T-helper 1 cell (primary cell): ENCODE measurements at regions not wholly inside any gene's neighbourhood (a gene's known extent, or its start where the extent isn't known, plus 50 kb on each side); places are given as distances from the start of the nearest gene placed in this dataset.
"Not testable (repeated sequence)": the region's sequence is repeated elsewhere in the genome, so short reads cannot be mapped to it uniquely, and the experiment has no call there.

Experiments
- DNase-seq, 5 donors: peaks; one replicate each; pipeline ENCODE4 v3.0.0-alpha.2; 2012 to 2020

DNA sequence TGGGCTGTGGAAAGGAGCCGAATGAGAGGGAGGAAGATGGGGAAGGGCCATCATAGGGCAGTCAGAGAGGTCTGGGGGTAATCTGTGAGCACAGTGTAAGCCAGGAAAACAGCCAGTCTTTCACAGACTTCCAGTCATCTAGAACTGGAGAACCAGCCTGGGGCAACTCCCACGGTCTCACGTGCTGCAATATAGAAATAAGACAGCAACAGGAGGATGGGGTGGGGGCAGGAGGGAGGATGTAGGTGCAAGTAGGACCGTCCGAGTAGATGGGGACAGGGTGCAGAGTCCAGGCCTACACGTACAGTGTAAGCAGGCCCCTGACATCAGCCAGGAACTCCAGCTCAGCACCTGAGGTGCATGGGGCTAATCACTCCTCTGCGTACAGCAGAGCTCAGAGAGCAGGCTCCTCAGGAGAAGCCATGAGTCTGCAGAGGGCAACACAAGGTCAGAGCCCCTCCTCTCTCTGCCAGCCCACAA, 58.2 kb upstream of the TNFAIP3 start:
- no peak for DNase-seq

DNA sequence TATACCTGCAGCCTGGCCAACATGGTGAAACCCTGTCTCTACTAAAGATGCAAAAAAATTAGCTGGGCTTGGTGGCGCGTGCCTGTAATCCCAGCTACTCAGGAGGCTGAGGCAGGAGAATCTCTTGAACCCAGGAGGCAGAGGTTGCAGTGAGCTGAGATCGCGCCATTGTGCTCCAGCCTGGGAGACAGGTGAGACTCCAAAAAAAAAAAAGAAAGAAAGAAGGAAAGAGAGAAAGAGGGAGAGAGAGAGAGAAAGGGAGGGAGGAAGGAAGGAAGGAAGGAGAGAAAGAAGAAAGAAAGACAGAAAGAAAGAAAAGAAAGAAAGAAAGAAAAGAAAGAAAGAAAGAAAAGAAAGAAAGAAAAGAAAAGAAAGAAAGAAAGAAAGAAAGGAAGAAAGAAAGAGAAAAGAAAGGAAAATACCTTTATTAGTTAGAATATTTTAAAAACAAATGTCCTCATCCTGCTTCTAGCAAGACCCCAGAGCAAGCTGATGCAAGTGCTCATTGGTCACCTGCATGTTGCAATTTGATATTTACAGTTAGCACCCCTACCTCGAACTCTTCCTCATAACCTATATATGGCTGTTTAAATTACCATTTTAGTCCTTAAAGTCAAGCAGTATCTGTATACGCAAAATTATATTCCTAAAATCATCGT, 57.0 kb upstream of the TNFAIP3 start:
- not testable (repeated sequence) for DNase-seq

DNA sequence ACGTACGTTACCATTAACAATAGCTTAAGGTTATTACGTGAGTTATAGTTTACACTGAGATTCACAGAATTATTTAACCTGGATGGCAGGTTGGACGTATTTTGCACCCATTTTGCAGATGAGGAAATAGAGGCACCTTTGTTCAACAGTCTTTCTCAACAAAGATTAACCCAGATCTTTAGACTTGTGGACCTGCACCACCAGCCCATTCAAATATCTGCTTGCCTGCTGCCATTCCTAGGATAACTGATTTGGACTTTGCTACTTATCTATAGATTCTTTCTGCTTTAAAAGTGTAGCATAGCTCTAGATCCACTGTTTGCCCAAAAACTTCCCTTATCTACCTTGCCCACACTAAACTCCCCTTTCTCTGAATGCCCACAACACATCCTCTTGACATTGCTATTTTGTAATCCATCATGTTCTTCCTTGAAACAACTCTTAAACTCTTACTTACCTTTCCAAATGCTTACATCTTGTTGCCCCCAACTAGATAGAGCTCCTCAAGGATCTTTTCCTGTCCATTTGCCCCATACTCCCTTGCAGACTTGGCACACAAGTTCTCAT, 56.4 kb upstream of the TNFAIP3 start:
- DNase-seq: no peak

DNA sequence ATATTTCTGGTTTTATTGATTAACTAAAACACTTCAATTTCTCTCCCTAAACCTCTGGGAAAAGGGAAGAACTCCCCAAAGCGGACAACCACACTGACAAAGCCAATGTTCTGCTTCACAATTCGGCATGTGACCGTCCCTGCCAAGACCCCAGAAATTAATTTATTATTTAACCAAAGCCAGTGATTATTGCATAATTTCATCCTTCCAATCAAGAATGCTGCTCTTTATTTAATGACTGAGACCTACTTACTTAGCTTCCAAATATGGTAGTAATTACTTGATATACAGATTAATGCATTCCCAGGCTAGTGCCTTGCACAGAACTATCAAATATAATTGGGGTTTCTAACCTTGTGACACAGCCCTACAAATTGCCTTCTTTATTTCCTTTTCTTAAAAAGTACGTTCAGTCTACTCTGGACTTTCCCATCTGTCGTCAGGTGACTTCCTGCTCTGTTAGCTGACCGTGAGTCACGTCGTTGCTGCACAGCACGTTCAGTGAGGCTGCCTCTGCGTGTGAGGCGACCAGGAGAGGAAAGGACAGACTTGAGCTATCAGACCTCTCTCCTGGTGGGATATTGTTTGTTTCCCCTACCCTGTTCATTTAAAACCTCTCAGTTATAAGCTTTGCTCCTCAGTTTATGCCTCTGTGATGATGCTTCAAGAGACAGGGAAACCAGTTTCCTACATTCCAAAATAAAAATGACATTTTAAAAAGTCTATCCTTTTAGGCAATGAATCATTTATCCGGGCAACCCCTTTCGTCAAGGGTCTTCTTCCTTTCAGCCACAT, 55.7 kb upstream of the TNFAIP3 start:
- peak; percentile 67 to 91 (median 75) for DNase-seq

DNA sequence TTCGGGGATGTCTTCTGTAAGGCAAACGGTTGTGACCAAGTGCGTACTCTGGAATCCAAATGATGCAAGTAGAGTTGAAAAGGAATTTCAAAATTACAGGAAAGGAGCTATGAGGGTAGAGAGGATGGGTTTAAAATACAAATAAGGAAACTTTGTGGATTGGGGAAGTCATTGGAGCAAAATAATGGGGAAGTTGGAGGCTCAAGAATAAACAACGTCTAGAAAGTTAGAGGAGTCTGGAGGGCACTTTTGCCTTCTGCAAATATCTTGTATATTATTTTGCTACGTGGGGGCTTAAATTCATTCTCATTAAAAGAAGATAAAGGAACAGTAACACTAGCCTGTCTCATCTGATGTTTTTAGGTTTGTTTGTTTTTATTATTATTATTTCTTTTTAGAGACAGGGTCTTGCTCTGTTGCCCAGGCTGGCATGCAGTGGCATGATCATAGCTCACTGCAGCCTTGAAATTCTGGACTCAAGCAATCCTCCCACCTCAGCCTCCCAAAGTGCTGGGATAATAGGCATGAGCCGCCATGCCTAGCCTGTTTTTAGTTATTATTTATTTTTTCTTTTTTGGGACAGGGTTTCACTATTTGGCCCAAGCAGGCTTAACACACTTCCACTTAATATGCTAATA, 55.0 kb upstream of the TNFAIP3 start:
- DNase-seq: no peak

DNA sequence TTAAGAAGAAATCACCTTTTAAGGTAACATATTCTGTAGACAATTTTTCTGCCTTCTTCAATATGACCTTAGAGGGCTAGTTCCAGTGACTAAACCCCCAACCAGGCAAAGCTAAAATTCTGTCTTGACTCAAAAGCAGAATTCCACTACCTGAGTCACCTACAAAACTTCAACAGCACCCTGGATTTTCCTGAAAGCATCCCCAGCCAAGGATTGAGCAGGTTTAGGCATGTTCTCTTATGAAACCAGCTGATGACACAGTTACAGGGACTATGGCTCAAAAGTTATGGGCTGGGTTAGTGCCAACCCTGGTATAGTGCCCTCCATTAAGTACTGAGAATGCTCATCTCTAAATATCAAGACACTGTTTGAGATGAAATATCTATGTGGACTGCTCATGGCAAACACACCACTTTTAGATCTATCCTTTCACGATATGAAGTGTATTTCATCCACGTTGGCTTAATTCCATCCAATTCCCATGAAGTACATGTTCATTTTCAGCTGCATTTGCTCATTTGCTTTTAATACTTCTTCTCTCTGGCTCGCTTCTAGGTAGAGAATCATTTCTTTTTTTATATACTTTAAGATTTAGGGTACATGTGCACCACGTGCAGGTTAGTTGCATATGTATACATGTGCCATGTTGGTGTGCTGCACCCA, 53.6 kb upstream of the TNFAIP3 start:
- DNase-seq: no peak

DNA sequence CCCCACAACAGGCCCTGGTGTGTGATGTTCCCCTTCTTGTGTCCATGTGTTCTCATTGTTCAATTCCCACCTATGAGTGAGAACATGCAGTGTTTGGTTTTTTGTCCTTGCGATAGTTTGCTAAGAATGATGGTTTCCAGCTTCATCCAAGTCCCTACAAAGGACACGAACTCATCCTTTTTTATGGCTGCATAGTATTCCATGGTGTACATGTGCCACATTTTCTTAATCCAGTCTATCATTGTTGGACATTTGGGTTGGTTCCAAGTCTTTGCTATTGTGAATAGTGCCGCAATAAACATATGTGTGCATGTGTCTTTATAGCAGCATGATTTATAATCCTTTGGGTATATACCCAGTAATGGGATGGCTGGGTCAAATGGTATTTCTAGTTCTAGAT, 53.0 kb upstream of the TNFAIP3 start:
- DNase-seq: not testable (repeated sequence)

DNA sequence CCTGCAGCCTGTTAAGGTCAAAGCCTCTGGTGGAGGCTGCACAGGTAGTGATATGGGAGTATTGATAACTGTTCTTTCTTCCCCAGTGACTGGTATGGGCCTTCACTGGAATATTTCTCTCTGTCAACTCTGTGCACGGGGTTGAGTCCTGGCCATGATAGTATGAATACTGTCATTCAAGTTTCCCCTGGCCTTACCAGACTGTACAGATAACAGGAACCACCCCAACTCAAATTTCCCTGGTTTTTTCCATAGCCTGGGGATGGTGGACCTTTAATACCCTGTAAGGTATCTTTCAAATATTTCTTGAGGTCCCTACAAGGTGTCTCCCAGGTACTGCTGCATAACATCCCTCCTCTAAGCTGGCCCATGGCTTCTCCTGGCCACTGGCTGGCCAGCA, 51.4 kb upstream of the TNFAIP3 start:
- DNase-seq: no peak

DNA sequence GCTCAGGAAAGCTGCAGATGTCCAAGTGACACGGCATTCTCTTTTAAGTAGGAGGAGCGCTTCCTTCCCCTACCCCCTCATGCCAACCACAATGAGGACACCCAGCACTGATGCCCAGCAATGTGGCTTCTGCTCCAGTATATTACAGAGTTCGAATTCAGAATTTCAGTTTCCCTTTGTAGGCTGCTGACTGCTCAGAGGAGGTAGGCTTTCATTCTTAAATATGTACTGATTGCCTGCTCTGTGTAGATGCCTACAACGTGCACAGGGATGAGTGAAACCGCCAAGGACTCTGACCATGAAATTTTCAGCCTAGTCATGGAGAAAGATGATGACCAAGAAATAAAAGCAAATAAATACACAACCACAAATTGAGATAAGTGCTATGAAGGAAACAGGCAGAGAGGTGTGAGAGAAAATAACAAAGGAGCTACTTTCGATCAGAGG, 50.9 kb upstream of the TNFAIP3 start:
- peak in 1 of 5 donors; percentile 54 for DNase-seq

DNA sequence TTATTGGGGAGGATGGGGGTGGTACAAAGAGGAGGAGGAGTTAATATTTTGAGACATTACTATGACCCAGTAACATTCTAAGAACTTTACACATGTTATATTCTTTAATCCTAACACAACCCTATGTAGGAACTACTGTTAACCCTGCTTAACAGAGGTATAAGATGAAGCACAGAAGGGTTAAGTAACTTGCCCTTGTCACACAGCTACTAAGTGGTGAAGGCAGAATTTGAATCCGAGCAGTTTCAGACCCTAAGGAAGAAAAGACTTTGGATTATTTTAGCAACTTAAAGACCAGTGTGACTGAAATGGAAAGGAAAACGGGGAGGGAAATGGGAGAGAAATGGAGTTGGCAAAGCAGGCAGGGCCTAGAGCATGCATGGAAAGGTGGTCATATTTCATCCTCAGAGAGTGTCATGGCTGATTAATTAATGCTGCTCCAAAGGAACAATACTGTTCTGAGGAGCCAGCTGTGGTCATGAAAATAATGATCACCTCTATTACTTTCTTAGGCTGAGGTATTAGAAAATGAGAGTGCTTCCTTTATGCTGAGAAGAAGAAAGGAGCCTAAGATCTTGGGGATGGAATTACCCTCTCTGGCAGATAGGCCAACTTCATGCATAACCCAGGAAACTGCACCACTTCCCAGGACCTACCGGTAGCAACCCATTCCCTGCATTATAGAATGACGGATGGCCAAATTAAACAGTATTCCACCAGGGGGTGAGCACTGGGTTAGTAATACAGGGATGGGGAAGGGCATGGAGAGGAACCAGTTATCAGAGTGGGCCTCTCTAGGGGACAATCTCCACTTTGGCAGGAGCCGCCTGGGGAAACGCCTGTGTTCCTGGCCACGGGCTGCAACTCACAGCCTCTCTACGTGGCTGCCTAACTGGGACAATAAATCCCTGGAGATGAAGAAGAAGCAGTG, 50.1 kb upstream of the TNFAIP3 start:
- no peak for DNase-seq
